ENCODE measurements at regions not wholly inside any gene's neighbourhood (a gene's known extent, or its start where the extent isn't known, plus 50 kb on each side); places are given as distances from the start of the nearest gene placed in this dataset.

DNA sequence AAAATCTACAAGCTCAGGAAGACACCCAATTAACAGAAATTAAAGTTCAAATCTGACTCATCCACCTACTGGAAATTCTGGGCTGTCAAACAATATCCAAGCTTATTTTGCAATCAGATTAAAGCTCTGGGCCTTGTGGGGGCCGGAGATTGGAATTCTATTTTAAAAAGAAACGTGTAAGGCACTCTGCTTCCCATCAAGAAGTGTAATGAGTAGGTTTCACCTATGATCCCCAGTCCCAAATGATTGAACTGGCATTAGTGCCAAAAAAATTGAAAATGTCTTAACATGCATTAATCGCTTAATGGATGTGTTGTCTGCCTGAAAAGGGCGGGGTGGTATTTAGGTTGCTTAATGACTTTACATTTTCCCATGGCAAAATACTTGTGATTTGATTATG is 542.4 kb upstream of the BTBD3 start:
- no peak for DNase-seq
- no peaks in the 10 kb centered on the region for H3K36me3 ChIP-seq
- H3K9me3 ChIP-seq = no peaks in the 10 kb centered on the region
- H3K4me3 ChIP-seq = no peak overlapping the region
- no peak overlapping the region for H3K27ac ChIP-seq
- H3K27me3 ChIP-seq = no peaks in the 10 kb centered on the region
- no peak for TF ChIP-seq POLR2A (IDR thresholded peaks at IDR 0.05)
- TF ChIP-seq, protein P1, sequence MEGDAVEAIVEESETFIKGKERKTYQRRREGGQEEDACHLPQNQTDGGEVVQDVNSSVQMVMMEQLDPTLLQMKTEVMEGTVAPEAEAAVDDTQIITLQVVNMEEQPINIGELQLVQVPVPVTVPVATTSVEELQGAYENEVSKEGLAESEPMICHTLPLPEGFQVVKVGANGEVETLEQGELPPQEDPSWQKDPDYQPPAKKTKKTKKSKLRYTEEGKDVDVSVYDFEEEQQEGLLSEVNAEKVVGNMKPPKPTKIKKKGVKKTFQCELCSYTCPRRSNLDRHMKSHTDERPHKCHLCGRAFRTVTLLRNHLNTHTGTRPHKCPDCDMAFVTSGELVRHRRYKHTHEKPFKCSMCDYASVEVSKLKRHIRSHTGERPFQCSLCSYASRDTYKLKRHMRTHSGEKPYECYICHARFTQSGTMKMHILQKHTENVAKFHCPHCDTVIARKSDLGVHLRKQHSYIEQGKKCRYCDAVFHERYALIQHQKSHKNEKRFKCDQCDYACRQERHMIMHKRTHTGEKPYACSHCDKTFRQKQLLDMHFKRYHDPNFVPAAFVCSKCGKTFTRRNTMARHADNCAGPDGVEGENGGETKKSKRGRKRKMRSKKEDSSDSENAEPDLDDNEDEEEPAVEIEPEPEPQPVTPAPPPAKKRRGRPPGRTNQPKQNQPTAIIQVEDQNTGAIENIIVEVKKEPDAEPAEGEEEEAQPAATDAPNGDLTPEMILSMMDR (IDR thresholded peaks at IDR 0.05) = no peak
- peaks cover 0 to 10% (median 0%) of the 10 kb centered on the region in 4 donors for H3K4me1 ChIP-seq

DNA sequence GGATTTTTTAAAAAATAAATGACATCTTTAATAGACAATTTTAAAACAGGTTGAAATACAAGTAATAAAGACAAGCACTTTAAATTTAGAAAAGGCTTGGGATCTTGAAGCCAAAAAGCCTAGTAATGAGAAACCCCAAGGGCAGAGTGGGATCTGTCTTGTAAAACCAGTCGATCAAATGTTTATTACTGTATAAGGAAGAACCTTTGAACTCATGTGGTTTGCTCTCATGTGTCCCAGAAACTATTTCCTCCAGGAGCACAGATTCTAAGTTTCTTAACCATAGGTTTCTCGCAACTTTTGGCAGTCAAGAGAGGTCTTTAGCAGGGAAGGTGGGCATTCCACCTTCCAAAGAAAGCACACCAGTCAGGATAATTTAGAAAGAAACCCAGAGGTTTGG is 541.7 kb upstream of the BTBD3 start:
- no peaks in the 10 kb centered on the region for H3K9me3 ChIP-seq
- H3K4me3 ChIP-seq = no peak overlapping the region
- H3K27ac ChIP-seq = no peak overlapping the region
- no peaks in the 10 kb centered on the region for H3K27me3 ChIP-seq
- TF ChIP-seq, protein P1 (IDR thresholded peaks at IDR 0.05) = no peak
- no peak for TF ChIP-seq POLR2A (IDR thresholded peaks at IDR 0.05)
- no peaks in the 10 kb centered on the region for H3K36me3 ChIP-seq
- peaks cover 0 to 10% (median 0%) of the 10 kb centered on the region in 4 donors for H3K4me1 ChIP-seq
- no peak for DNase-seq

DNA sequence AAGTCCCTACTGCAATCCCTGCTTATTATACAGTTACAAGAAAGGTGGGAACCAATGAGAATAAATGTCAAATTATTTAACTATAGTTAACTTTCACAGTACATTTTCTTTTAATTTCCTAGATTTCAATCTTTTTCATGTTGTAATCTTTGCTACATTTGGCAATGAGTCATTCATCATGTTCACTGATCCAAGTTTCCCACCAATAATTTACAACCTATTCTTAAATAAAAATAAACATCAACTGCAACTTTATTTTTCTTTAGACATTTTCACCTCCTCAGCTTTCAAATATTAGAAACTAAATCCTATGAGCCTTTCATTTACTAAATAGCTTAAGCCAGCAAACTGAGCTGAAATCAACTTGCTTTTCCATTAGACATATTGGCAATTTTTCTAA is 541.3 kb upstream of the BTBD3 start:
- TF ChIP-seq, protein P1 (IDR thresholded peaks at IDR 0.05) = no peak
- TF ChIP-seq POLR2A (IDR thresholded peaks at IDR 0.05) = no peak
- H3K4me1 ChIP-seq = peaks cover 0 to 10% (median 0%) of the 10 kb centered on the region in 4 donors
- no peaks in the 10 kb centered on the region for H3K36me3 ChIP-seq
- H3K4me3 ChIP-seq = no peak overlapping the region
- no peak for DNase-seq
- H3K9me3 ChIP-seq = no peaks in the 10 kb centered on the region
- no peaks in the 10 kb centered on the region for H3K27me3 ChIP-seq
- no peak overlapping the region for H3K27ac ChIP-seq

DNA sequence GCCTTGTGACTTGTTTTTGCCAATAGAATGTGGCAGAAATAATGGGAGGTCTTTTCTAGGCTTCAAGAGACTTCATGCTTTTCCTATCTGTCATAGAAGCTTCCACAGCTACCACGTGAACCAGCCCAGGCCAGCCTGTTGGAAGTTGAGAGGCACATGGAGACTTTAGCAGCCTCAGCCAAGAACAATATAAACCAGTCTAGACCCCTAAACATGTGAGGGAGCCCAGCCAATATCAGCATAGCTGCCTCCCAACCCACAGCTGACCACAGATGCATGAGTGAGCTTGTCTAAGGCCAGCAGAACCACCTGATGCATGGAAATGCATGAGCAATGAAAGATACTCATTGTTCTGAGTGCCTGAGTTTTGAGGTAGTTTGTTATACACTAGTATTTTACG is 540.7 kb upstream of the BTBD3 start:
- no peak for TF ChIP-seq POLR2A (IDR thresholded peaks at IDR 0.05)
- TF ChIP-seq, protein P1 (IDR thresholded peaks at IDR 0.05) = no peak
- no peaks in the 10 kb centered on the region for H3K9me3 ChIP-seq
- DNase-seq = no peak
- H3K4me3 ChIP-seq = no peak overlapping the region
- no peaks in the 10 kb centered on the region for H3K27me3 ChIP-seq
- H3K4me1 ChIP-seq = peaks cover 0 to 10% (median 0%) of the 10 kb centered on the region in 4 donors
- H3K36me3 ChIP-seq = no peaks in the 10 kb centered on the region
- H3K27ac ChIP-seq = no peak overlapping the region

DNA sequence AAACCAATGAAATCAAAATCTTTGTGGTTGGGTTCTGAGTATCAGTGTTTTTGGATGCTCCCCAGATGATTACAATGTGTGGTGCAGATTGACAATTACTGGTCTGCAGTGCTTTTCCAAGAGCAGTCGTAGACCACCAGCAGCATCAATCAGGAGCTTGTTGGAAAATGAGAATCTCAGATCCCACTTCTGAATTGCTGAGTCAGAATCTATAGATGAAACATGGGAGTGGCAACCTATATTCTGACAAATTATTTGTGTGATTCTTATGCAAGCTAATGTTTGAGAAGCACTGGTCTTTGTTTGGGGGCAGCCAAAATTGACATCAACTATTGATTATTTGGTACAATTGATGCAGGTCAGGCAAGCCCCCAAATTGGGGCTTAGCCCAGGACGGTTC is 539.9 kb upstream of the BTBD3 start:
- peaks cover 0 to 10% (median 0%) of the 10 kb centered on the region in 4 donors for H3K4me1 ChIP-seq
- no peaks in the 10 kb centered on the region for H3K9me3 ChIP-seq
- H3K36me3 ChIP-seq = no peaks in the 10 kb centered on the region
- no peaks in the 10 kb centered on the region for H3K27me3 ChIP-seq
- no peak for DNase-seq
- H3K4me3 ChIP-seq = no peak overlapping the region
- no peak overlapping the region for H3K27ac ChIP-seq
- TF ChIP-seq, protein P1 (IDR thresholded peaks at IDR 0.05) = no peak
- TF ChIP-seq POLR2A (IDR thresholded peaks at IDR 0.05) = no peak

DNA sequence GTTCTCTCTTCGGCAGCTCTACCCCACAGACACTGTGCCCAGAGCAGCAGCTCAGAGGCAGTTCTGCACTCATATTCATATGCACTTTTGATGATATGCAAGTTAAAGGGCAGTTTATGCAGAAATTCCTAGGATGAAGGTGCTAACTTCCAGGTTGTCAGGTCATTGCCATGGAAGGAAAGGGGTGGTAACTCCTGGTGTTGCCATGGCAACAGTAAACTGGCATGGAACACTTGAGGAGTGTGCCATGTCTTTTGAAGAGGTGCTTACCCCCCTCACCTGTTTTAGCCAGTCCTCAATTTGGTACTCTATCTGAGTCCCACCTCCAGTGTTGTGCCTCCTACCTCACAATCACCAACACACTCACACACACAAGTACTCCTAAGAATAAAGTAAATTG is 539.4 kb upstream of the BTBD3 start:
- no peak for DNase-seq
- Histone ChIP-seq H3K27ac (no peak overlapping the region), H3K9me3 (no peaks in the 10 kb centered on the region), H3K4me1 (peaks cover 0 to 10% (median 0%) of the 10 kb centered on the region in 4 donors), H3K36me3 (no peaks in the 10 kb centered on the region), H3K4me3 (no peak overlapping the region), H3K27me3 (no peaks in the 10 kb centered on the region)
- TF ChIP-seq POLR2A (IDR thresholded peaks at IDR 0.05) = no peak
- TF ChIP-seq, protein P1 (IDR thresholded peaks at IDR 0.05) = no peak

Measured in Peyer's patch (tissue), 4 donors.